ENCODE measurements at regions not wholly inside any gene's neighbourhood (a gene's known extent, or its start where the extent isn't known, plus 50 kb on each side); places are given as distances from the start of the nearest gene placed in this dataset.

GRCh38 chr4:16302648-16303047 is 76.4 kb upstream of the TAPT1 start:
- TF ChIP-seq CTCF (IDR thresholded peaks at IDR 0.05): no peak
- no peak for TF ChIP-seq ZFX (IDR thresholded peaks at IDR 0.05; ENCODE audit: borderline replicate concordance)

GRCh38 chr4:16297003-16297402 is 70.7 kb upstream of the TAPT1 start:
- no peak overlapping the region for H3K27ac ChIP-seq
- TF ChIP-seq ZFX (IDR thresholded peaks at IDR 0.05; ENCODE audit: borderline replicate concordance) (no peak), CTCF (IDR thresholded peaks at IDR 0.05) (no peak)

More at GRCh38 chr4:16302648-16303047, 76.4 kb upstream of the TAPT1 start:
- no peak overlapping the region for H3K27ac ChIP-seq

GRCh38 chr4:16294455-16294854 is 68.2 kb upstream of the TAPT1 start:
- no peak for TF ChIP-seq CTCF (IDR thresholded peaks at IDR 0.05)
- no peak for TF ChIP-seq ZFX (IDR thresholded peaks at IDR 0.05; ENCODE audit: borderline replicate concordance)
- H3K27ac ChIP-seq: no peak overlapping the region

- H3K27ac ChIP-seq: no peak overlapping the region
- TF ChIP-seq CTCF (IDR thresholded peaks at IDR 0.05) (no peak), ZFX (IDR thresholded peaks at IDR 0.05; ENCODE audit: borderline replicate concordance) (no peak)
Measured at GRCh38 chr4:16293210-16293838, 67.1 kb upstream of the TAPT1 start.

GRCh38 chr4:16292585-16292984 is 66.3 kb upstream of the TAPT1 start:
- no peak for TF ChIP-seq CTCF (IDR thresholded peaks at IDR 0.05)
- no peak for TF ChIP-seq ZFX (IDR thresholded peaks at IDR 0.05; ENCODE audit: borderline replicate concordance)
- no peak overlapping the region for H3K27ac ChIP-seq

GRCh38 chr4:16290681-16291420 is 64.6 kb upstream of the TAPT1 start:
- TF ChIP-seq CTCF (IDR thresholded peaks at IDR 0.05) (no peak), ZFX (IDR thresholded peaks at IDR 0.05; ENCODE audit: borderline replicate concordance) (no peak)
- no peak overlapping the region for H3K27ac ChIP-seq

- no peak for TF ChIP-seq ZFX (IDR thresholded peaks at IDR 0.05; ENCODE audit: borderline replicate concordance)
- TF ChIP-seq CTCF (IDR thresholded peaks at IDR 0.05): peak; percentile 76
- H3K27ac ChIP-seq: no peak overlapping the region
Measured at GRCh38 chr4:16289897-16290554, 63.8 kb upstream of the TAPT1 start.

Data from 22Rv1 (cell line).